ENCODE measurements at regions not wholly inside any gene's neighbourhood (a gene's known extent, or its start where the extent isn't known, plus 50 kb on each side); places are given as distances from the start of the nearest gene placed in this dataset.

GRCh38 chr5:124692950-124693349 lies 53.5 kb downstream of the ZNF608 start:
- no peak for DNase-seq
- H3K4me3 ChIP-seq: no peak overlapping the region
- TF ChIP-seq EP300 (IDR thresholded peaks at IDR 0.05) (no peak), POLR2A (IDR thresholded peaks at IDR 0.05) (no peak), CTCF (IDR thresholded peaks at IDR 0.05) (no peak), POLR2AphosphoS5 (IDR thresholded peaks at IDR 0.05) (no peak)
- no peaks in the 10 kb centered on the region for H3K9me3 ChIP-seq
- H3K36me3 ChIP-seq: no peaks in the 10 kb centered on the region
- H3K27me3 ChIP-seq: no peaks in the 10 kb centered on the region
- WGBS, 5 donors: 91 to 100% (median 97%) methylated on average over 2 of the region's 2 CpGs
- H3K27ac ChIP-seq: peak overlapping the region in 2 of 5 donors; percentile 7 to 39
- peaks cover under 1 to 43% (median 27%) of the 10 kb centered on the region in 4 donors for H3K4me1 ChIP-seq
- intact Hi-C loops (cut with DNase I; ENCODE audit: low total_unique reads): no loop called here

GRCh38 chr5:124692324-124692723 lies 54.1 kb downstream of the ZNF608 start:
- H3K27me3 ChIP-seq: no peaks in the 10 kb centered on the region
- intact Hi-C loops (cut with DNase I; ENCODE audit: low total_unique reads): no loop called here
- H3K27ac ChIP-seq: peak overlapping the region in 2 of 5 donors; percentile 7 to 39
- H3K4me3 ChIP-seq: no peak overlapping the region
- no peaks in the 10 kb centered on the region for H3K9me3 ChIP-seq
- H3K36me3 ChIP-seq: no peaks in the 10 kb centered on the region
- TF ChIP-seq POLR2A (IDR thresholded peaks at IDR 0.05): no peak
- TF ChIP-seq CTCF (IDR thresholded peaks at IDR 0.05): no peak
- TF ChIP-seq EP300 (IDR thresholded peaks at IDR 0.05): no peak
- no peak for TF ChIP-seq POLR2AphosphoS5 (IDR thresholded peaks at IDR 0.05)
- H3K4me1 ChIP-seq: peaks cover 0 to 39% (median 22%) of the 10 kb centered on the region in 4 donors
- 62 to 73% (median 68%) methylated on average over 3 of the region's 3 CpGs for WGBS, 5 donors
- peak in 1 of 2 donors; percentile 67 for DNase-seq

GRCh38 chr5:124689653-124690052 lies 56.8 kb downstream of the ZNF608 start:
- Histone ChIP-seq H3K27ac (no peak overlapping the region), H3K4me3 (no peak overlapping the region), H3K4me1 (peaks cover 0 to 47% (median 24%) of the 10 kb centered on the region in 4 donors), H3K9me3 (no peaks in the 10 kb centered on the region), H3K36me3 (no peaks in the 10 kb centered on the region), H3K27me3 (no peaks in the 10 kb centered on the region)
- no peak for TF ChIP-seq CTCF (IDR thresholded peaks at IDR 0.05)
- TF ChIP-seq POLR2AphosphoS5 (IDR thresholded peaks at IDR 0.05): no peak
- no peak for TF ChIP-seq POLR2A (IDR thresholded peaks at IDR 0.05)
- TF ChIP-seq EP300 (IDR thresholded peaks at IDR 0.05): no peak
- intact Hi-C loops (cut with DNase I; ENCODE audit: low total_unique reads): no loop called here
- no peak for DNase-seq

- Histone ChIP-seq H3K9me3 (no peaks in the 10 kb centered on the region), H3K36me3 (no peaks in the 10 kb centered on the region), H3K4me3 (no peak overlapping the region), H3K27ac (peak overlapping the region in 2 of 5 donors; percentile 3 to 36), H3K27me3 (no peaks in the 10 kb centered on the region), H3K4me1 (peaks cover 9 to 53% (median 21%) of the 10 kb centered on the region in 4 donors)
- no peak for DNase-seq
- intact Hi-C loops (cut with DNase I; ENCODE audit: low total_unique reads): no loop called here
- TF ChIP-seq EP300 (IDR thresholded peaks at IDR 0.05) (no peak), CTCF (IDR thresholded peaks at IDR 0.05) (no peak), POLR2A (IDR thresholded peaks at IDR 0.05) (no peak), POLR2AphosphoS5 (IDR thresholded peaks at IDR 0.05) (no peak)
- 73 to 85% (median 79%) methylated on average over 3 of the region's 3 CpGs for WGBS, 5 donors
Observed at GRCh38 chr5:124686239-124687004, 60.0 kb downstream of the ZNF608 start.

Measured in stomach (tissue), 8 donors.